WTC11 (cell line): ENCODE measurements at regions not wholly inside any gene's neighbourhood (a gene's known extent, or its start where the extent isn't known, plus 50 kb on each side); places are given as distances from the start of the nearest gene placed in this dataset.
A peak's percentile ranks its signal among the peaks of the same experiment; 100 is the strongest.

Experiments used
- ATAC-seq: fragments of 200-7000 bp; cut with Tn5 transposase; 2 replicates; pipeline ENCODE4 v1.10.0; 2021; ENCODE audit warnings: mild to moderate bottlenecking, moderate library complexity
- CTCF ChIA-PET: fragments of 300-600 bp; sonication (Branson Sonifier 250); formaldehyde crosslinking; loops from one replicate; lab custom pipeline; 2021; ENCODE audit warnings: antibody characterized with exemption; lab: Charles Lee
- POLR2A ChIA-PET: fragments of 350-600 bp; sonication (Branson Sonifier 250); formaldehyde crosslinking; loops from one replicate; lab custom pipeline; 2021; ENCODE audit warnings: antibody characterized with exemption; lab: Charles Lee
- DNase-seq: peaks from one replicate; pipeline ENCODE4 v3.0.0; 2021; ENCODE audit warnings: low spot score
- H3K27ac Mint-ChIP-seq: 2 replicates; pipeline ENCODE4 v1.8.0; 2021; ENCODE audit warnings: mixed read lengths
- H3K27me3 Mint-ChIP-seq: 2 replicates; pipeline ENCODE4 v1.8.0; 2021; ENCODE audit warnings: low read depth, mild to moderate bottlenecking, moderate library complexity, mixed read lengths
- H3K36me3 Mint-ChIP-seq: 2 replicates; pipeline ENCODE4 v1.8.0; 2021; ENCODE audit warnings: mixed read lengths
- H3K4me1 Mint-ChIP-seq: 2 replicates; pipeline ENCODE4 v1.8.0; 2022; ENCODE audit warnings: mixed read lengths
- H3K4me3 Mint-ChIP-seq: 2 replicates; pipeline ENCODE4 v1.8.0; 2021; ENCODE audit warnings: mild to moderate bottlenecking, moderate library complexity, mixed read lengths
- H3K9me3 Mint-ChIP-seq: 2 replicates; pipeline ENCODE4 v1.8.0; 2021; ENCODE audit warnings: mixed read lengths
- AFF4 ChIP-seq: sonication (generic); formaldehyde crosslinking; IDR thresholded peaks from 2 replicates; pipeline ENCODE4 v1.8.1; 2023; ENCODE audit warnings: mild to moderate bottlenecking, missing genetic modification reagents, borderline replicate concordance
- ERG ChIP-seq: fragments of 250-450 bp; sonication (Bioruptor Pico); IDR thresholded peaks from 2 replicates; pipeline ENCODE4 v1.8.0; 2021; ENCODE audit warnings: mild to moderate bottlenecking
- HMGXB4 ChIP-seq: sonication (generic); formaldehyde crosslinking; IDR thresholded peaks from 2 replicates; pipeline ENCODE4 v1.8.1; 2023; ENCODE audit warnings: mild to moderate bottlenecking, moderate library complexity, missing genetic modification reagents
- IRF1 ChIP-seq: sonication (generic); formaldehyde crosslinking; IDR thresholded peaks from 2 replicates; pipeline ENCODE4 v1.8.0; 2023; ENCODE audit warnings: missing genetic modification reagents
- KAT7 ChIP-seq: sonication (generic); formaldehyde crosslinking; IDR thresholded peaks from 2 replicates; pipeline ENCODE4 v1.8.1; 2023; ENCODE audit warnings: missing genetic modification reagents, mild to moderate bottlenecking, borderline replicate concordance
- MAX ChIP-seq: sonication (generic); formaldehyde crosslinking; IDR thresholded peaks from 2 replicates; pipeline ENCODE4 v1.8.0; 2022; ENCODE audit warnings: mild to moderate bottlenecking, missing genetic modification reagents
- MYBL2 ChIP-seq: sonication (generic); formaldehyde crosslinking; IDR thresholded peaks from 2 replicates; pipeline ENCODE4 v1.8.1; 2023; ENCODE audit warnings: mild to moderate bottlenecking, moderate library complexity, missing genetic modification reagents
- NFATC4 ChIP-seq: fragments of 250-450 bp; sonication (Bioruptor Pico); IDR thresholded peaks from 2 replicates; pipeline ENCODE4 v1.9.0; 2021; ENCODE audit warnings: mild to moderate bottlenecking
- NFE2L1 ChIP-seq: sonication (generic); formaldehyde crosslinking; IDR thresholded peaks from 2 replicates; pipeline ENCODE4 v1.8.1; 2023; ENCODE audit warnings: missing genetic modification reagents
- OVOL2 ChIP-seq: fragments of 250-450 bp; sonication (Bioruptor Pico); IDR thresholded peaks from 2 replicates; pipeline ENCODE4 v1.9.0; 2021; ENCODE audit warnings: mild to moderate bottlenecking, borderline replicate concordance
- PREB ChIP-seq: sonication (generic); formaldehyde crosslinking; IDR thresholded peaks from 2 replicates; pipeline ENCODE4 v1.8.1; 2022; ENCODE audit warnings: mild to moderate bottlenecking, missing genetic modification reagents, moderate library complexity, borderline replicate concordance
- RELA ChIP-seq: sonication (generic); formaldehyde crosslinking; IDR thresholded peaks from 2 replicates; pipeline ENCODE4 v1.8.1; 2022; ENCODE audit warnings: missing genetic modification reagents, mild to moderate bottlenecking, borderline replicate concordance
- SP1 ChIP-seq: sonication (generic); formaldehyde crosslinking; conservative IDR thresholded peaks from 2 replicates; pipeline ENCODE4 v1.8.1; 2022; ENCODE audit warnings: missing genetic modification reagents
- STAT6 ChIP-seq: sonication (generic); formaldehyde crosslinking; conservative IDR thresholded peaks from 2 replicates; pipeline ENCODE4 v1.8.1; 2023; ENCODE audit warnings: mild to moderate bottlenecking, low read depth, missing genetic modification reagents, moderate library complexity
- TEAD4 ChIP-seq: sonication (generic); formaldehyde crosslinking; IDR thresholded peaks from 2 replicates; pipeline ENCODE4 v1.8.0; 2022; ENCODE audit warnings: mild to moderate bottlenecking, missing genetic modification reagents
- ZNF138 ChIP-seq: sonication (generic); formaldehyde crosslinking; conservative IDR thresholded peaks from 2 replicates; pipeline ENCODE4 v1.8.1; 2022; ENCODE audit warnings: mild to moderate bottlenecking, moderate library complexity, missing genetic modification reagents
- ZNF396 ChIP-seq: fragments of 250-450 bp; sonication (Bioruptor Pico); IDR thresholded peaks from 2 replicates; pipeline ENCODE4 v1.8.0; 2021; ENCODE audit warnings: mild to moderate bottlenecking, moderate library complexity, borderline replicate concordance

GRCh38 chr5:174402222-174402812 is 322.1 kb upstream of the MSX2 start:
- POLR2A ChIA-PET: no interaction called here
- H3K36me3 Mint-ChIP-seq: no peaks in the 10 kb centered on the region
- peaks cover 13% of the 10 kb centered on the region; the same call in 1 of the 2 replicates for H3K4me1 Mint-ChIP-seq
- no peaks in the 10 kb centered on the region for H3K27me3 Mint-ChIP-seq
- DNase-seq: no peak
- H3K9me3 Mint-ChIP-seq: no peaks in the 10 kb centered on the region
- peak; percentile 57 for ATAC-seq
- H3K4me3 Mint-ChIP-seq: no peak overlapping the region
- TF ChIP-seq ERG: no peak
- TF ChIP-seq HMGXB4 (CRISPR knock-in tag): no peak
- TF ChIP-seq KAT7 (CRISPR knock-in tag): no peak
- no peak for TF ChIP-seq ZNF138
- TF ChIP-seq NFE2L1 (CRISPR knock-in tag): no peak
- no peak for TF ChIP-seq PREB (CRISPR knock-in tag)
- TF ChIP-seq MYBL2: no peak
- no peak for TF ChIP-seq SP1 (CRISPR knock-in tag)
- TF ChIP-seq ZNF396: no peak
- no peak for TF ChIP-seq MAX
- TF ChIP-seq AFF4 (CRISPR knock-in tag): no peak
- no peak for TF ChIP-seq RELA (CRISPR knock-in tag)
- TF ChIP-seq IRF1: no peak
- no peak for TF ChIP-seq TEAD4
- TF ChIP-seq NFATC4 (CRISPR knock-in tag): no peak
- TF ChIP-seq OVOL2: no peak
- no peak for TF ChIP-seq STAT6 (CRISPR knock-in tag)
- no peak overlapping the region for H3K27ac Mint-ChIP-seq
- CTCF ChIA-PET: interaction anchor here (0.6 to 2.8 kb wide), 7 partner anchors 17 to 211 kb away, joined by 3 to 18 read pairs (median 3); no protein-coding TSS in a partner anchor
